HG03060 (cell line): ENCODE measurements at regions not wholly inside any gene's neighbourhood (a gene's known extent, or its start where the extent isn't known, plus 50 kb on each side); places are given as distances from the start of the nearest gene placed in this dataset.

Source experiments
- ATAC-seq: cut with Tn5 transposase; IDR thresholded peaks from one replicate; pipeline ENCODE4 v1.9.1; 2021; ENCODE audit warnings: low read depth, moderate number of reproducible peaks; ENCODE audit not compliant: unreplicated experiment

- no peak for ATAC-seq
Measured at GRCh38 chr6:168739381-168739780, 298.4 kb downstream of the SMOC2 start.

GRCh38 chr6:168737481-168737880 lies 296.5 kb downstream of the SMOC2 start:
- no peak for ATAC-seq

GRCh38 chr6:168737014-168737413 lies 296.0 kb downstream of the SMOC2 start:
- no peak for ATAC-seq

- no peak for ATAC-seq
Measured at GRCh38 chr6:168736039-168736438, 295.1 kb downstream of the SMOC2 start.

GRCh38 chr6:168735268-168735949 lies 294.4 kb downstream of the SMOC2 start:
- ATAC-seq = no peak

GRCh38 chr6:168734523-168734922 lies 293.5 kb downstream of the SMOC2 start:
- ATAC-seq = no peak

GRCh38 chr6:168732676-168733075 lies 291.7 kb downstream of the SMOC2 start:
- no peak for ATAC-seq

- no peak for ATAC-seq
Measured at GRCh38 chr6:168730931-168731716, 290.1 kb downstream of the SMOC2 start.

GRCh38 chr6:168728056-168728455 lies 287.1 kb downstream of the SMOC2 start:
- ATAC-seq = no peak

GRCh38 chr6:168726312-168726856 lies 285.4 kb downstream of the SMOC2 start:
- ATAC-seq = no peak

- no peak for ATAC-seq
Measured at GRCh38 chr6:168725802-168726201, 284.8 kb downstream of the SMOC2 start.

- ATAC-seq = no peak
Measured at GRCh38 chr6:168724669-168725570, 283.9 kb downstream of the SMOC2 start.

GRCh38 chr6:168724033-168724432 lies 283.0 kb downstream of the SMOC2 start:
- ATAC-seq = no peak

- no peak for ATAC-seq
Measured at GRCh38 chr6:168722397-168722796, 281.4 kb downstream of the SMOC2 start.

- no peak for ATAC-seq
Measured at GRCh38 chr6:168721571-168721970, 280.6 kb downstream of the SMOC2 start.

GRCh38 chr6:168719901-168720300 lies 278.9 kb downstream of the SMOC2 start:
- no peak for ATAC-seq

GRCh38 chr6:168718821-168719475 lies 278.0 kb downstream of the SMOC2 start:
- ATAC-seq = no peak
